Mammary epithelial cell (primary cell): ENCODE measurements at regions not wholly inside any gene's neighbourhood (a gene's known extent, or its start where the extent isn't known, plus 50 kb on each side); places are given as distances from the start of the nearest gene placed in this dataset.

Experiments
- EZH2 ChIP-seq: IDR thresholded peaks from 2 replicates; pipeline ENCODE4 v1.6.1; 2012; ENCODE audit warnings: low read length, inconsistent platforms, borderline replicate concordance
- TF ChIP-seq, protein P1 (sequence below), 2 donors: IDR thresholded peaks in 1 of 2; conservative IDR thresholded peaks in 1 of 2; 2 replicates each; pipeline ENCODE4 v1.5.1; 2011 to 2012; ENCODE audit warnings: inconsistent platforms in 2 of 2, low read length in 2 of 2, mild to moderate bottlenecking in 2 of 2, control low read depth in 1 of 2, low read depth in 1 of 2; ENCODE audit not compliant: insufficient read depth in 1 of 2; ENCODE audit errors: extremely low read depth in 1 of 2

DNA sequence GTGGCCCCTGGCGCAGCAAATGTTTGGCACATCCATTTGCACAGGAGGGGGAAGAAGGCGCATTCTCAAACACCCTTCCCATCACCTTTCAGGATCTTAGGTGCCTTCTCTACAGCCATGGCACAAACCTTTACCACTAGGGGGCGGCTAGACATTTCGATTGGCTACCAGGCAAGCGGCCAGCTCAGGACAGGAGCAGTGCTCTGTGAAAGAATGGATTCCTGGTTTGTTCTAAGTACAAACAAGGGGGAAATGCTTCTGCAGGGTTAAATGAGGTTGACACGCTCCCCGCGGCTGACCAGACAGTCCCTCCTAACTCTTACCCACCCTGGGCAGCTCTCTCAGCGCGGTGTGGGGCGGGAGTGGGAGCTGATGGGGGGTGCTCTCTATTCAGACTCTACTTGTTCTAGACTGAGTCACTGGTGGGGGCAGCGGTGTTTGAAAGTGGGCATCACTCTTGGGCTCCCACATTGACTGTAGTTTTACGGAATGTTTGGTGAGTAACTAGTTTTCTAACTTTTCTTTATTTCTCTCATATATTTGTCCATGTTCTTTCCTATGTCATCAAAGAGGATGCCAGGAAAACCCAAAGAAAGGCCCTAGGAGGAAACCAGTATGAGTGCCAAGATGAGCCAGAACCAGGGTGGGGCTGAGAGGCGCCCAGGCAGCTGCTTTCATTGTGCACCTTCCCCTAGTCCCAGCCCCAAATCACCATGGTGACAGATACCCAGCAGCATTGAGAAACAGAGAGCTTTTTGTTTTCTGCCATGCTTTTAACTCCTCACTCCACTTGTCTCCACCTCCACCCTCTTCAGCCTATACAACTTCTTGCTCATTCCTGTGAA lies 61.4 kb upstream of the GPR158 start:
- no peak for TF ChIP-seq EZH2
- TF ChIP-seq, protein P1, sequence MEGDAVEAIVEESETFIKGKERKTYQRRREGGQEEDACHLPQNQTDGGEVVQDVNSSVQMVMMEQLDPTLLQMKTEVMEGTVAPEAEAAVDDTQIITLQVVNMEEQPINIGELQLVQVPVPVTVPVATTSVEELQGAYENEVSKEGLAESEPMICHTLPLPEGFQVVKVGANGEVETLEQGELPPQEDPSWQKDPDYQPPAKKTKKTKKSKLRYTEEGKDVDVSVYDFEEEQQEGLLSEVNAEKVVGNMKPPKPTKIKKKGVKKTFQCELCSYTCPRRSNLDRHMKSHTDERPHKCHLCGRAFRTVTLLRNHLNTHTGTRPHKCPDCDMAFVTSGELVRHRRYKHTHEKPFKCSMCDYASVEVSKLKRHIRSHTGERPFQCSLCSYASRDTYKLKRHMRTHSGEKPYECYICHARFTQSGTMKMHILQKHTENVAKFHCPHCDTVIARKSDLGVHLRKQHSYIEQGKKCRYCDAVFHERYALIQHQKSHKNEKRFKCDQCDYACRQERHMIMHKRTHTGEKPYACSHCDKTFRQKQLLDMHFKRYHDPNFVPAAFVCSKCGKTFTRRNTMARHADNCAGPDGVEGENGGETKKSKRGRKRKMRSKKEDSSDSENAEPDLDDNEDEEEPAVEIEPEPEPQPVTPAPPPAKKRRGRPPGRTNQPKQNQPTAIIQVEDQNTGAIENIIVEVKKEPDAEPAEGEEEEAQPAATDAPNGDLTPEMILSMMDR (conservative IDR thresholded peaks at IDR 0.05 in 1 of 2, IDR thresholded peaks at IDR 0.05 in 1 of 2; ENCODE audit: extremely low read depth in 1 of 2, insufficient read depth in 1 of 2, low read depth in 1 of 2, low read length in 2 of 2) = peak; percentile 88 to 93
